ENCODE measurements at regions not wholly inside any gene's neighbourhood (a gene's known extent, or its start where the extent isn't known, plus 50 kb on each side); places are given as distances from the start of the nearest gene placed in this dataset.

DNA sequence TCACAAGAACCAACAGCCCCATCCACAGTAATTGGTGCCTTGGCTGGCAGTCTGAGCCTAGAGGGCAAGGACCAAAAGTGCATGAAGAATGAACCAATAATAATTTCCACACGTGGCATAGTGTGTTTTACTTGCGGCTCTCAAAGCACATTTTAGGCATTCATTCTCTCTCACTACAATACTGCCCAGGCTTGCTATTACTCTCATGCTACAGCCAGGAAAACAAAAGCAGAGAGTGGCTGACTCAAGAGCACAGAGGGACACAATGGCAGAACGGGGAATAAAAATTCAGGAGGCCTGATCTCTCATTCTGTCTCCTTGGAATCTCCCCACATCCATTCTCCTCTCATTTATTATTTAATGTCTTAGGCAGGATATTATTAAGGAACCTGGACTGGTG is 57.0 kb upstream of the NOL4 start:
- TF ChIP-seq SIN3A (IDR thresholded peaks at IDR 0.05; ENCODE audit: borderline replicate concordance, insufficient read depth, low read depth, low read length) = no peak
- TF ChIP-seq, protein P1, sequence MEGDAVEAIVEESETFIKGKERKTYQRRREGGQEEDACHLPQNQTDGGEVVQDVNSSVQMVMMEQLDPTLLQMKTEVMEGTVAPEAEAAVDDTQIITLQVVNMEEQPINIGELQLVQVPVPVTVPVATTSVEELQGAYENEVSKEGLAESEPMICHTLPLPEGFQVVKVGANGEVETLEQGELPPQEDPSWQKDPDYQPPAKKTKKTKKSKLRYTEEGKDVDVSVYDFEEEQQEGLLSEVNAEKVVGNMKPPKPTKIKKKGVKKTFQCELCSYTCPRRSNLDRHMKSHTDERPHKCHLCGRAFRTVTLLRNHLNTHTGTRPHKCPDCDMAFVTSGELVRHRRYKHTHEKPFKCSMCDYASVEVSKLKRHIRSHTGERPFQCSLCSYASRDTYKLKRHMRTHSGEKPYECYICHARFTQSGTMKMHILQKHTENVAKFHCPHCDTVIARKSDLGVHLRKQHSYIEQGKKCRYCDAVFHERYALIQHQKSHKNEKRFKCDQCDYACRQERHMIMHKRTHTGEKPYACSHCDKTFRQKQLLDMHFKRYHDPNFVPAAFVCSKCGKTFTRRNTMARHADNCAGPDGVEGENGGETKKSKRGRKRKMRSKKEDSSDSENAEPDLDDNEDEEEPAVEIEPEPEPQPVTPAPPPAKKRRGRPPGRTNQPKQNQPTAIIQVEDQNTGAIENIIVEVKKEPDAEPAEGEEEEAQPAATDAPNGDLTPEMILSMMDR (IDR thresholded peaks at IDR 0.05) = no peak
- TF ChIP-seq, protein P2, sequence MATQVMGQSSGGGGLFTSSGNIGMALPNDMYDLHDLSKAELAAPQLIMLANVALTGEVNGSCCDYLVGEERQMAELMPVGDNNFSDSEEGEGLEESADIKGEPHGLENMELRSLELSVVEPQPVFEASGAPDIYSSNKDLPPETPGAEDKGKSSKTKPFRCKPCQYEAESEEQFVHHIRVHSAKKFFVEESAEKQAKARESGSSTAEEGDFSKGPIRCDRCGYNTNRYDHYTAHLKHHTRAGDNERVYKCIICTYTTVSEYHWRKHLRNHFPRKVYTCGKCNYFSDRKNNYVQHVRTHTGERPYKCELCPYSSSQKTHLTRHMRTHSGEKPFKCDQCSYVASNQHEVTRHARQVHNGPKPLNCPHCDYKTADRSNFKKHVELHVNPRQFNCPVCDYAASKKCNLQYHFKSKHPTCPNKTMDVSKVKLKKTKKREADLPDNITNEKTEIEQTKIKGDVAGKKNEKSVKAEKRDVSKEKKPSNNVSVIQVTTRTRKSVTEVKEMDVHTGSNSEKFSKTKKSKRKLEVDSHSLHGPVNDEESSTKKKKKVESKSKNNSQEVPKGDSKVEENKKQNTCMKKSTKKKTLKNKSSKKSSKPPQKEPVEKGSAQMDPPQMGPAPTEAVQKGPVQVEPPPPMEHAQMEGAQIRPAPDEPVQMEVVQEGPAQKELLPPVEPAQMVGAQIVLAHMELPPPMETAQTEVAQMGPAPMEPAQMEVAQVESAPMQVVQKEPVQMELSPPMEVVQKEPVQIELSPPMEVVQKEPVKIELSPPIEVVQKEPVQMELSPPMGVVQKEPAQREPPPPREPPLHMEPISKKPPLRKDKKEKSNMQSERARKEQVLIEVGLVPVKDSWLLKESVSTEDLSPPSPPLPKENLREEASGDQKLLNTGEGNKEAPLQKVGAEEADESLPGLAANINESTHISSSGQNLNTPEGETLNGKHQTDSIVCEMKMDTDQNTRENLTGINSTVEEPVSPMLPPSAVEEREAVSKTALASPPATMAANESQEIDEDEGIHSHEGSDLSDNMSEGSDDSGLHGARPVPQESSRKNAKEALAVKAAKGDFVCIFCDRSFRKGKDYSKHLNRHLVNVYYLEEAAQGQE (IDR thresholded peaks at IDR 0.05; ENCODE audit: insufficient read depth in 1 of 2, low read depth in 2 of 2, low read length in 1 of 2) = no peak
- no peak for TF ChIP-seq POLR2AphosphoS5 (IDR thresholded peaks at IDR 0.05; ENCODE audit: low read depth, low read length)
- TF ChIP-seq TCF7L2 (IDR thresholded peaks at IDR 0.05; ENCODE audit: low read depth, low read length) = no peak

All from Panc1 (cell line).